Activated B cell treated with CpG ODN at 0.5 μM for 24 hours (primary cell): ENCODE measurements at regions not wholly inside any gene's neighbourhood (a gene's known extent, or its start where the extent isn't known, plus 50 kb on each side); places are given as distances from the start of the nearest gene placed in this dataset.
"Not testable (repeated sequence)": the region's sequence is repeated elsewhere in the genome, so short reads cannot be mapped to it uniquely, and the experiment has no call there.

Experiments
- ATAC-seq: fragments of 200-7000 bp; cut with Tn5 transposase; one replicate; pipeline ENCODE4 v1.10.0; 2021; ENCODE audit warnings: low read depth, mild to moderate bottlenecking, moderate library complexity
- CTCF ChIA-PET: fragments of 350-600 bp; sonication (Branson Sonifier 250); formaldehyde crosslinking; loops from one replicate; lab custom pipeline; 2021; ENCODE audit warnings: antibody characterized with exemption; lab: Charles Lee
- POLR2A ChIA-PET: fragments of 350-600 bp; sonication (Branson Sonifier 250); formaldehyde crosslinking; loops from one replicate; lab custom pipeline; 2021; ENCODE audit warnings: antibody characterized with exemption; lab: Charles Lee
- DNase-seq: peaks from one replicate; pipeline ENCODE4 v3.0.0; 2022
- H3K27ac Mint-ChIP-seq: one replicate; pipeline ENCODE4 v1.8.0; 2020; ENCODE audit warnings: mixed read lengths
- H3K27me3 Mint-ChIP-seq: one replicate; pipeline ENCODE4 v1.8.0; 2021; ENCODE audit warnings: mixed read lengths
- H3K36me3 Mint-ChIP-seq: one replicate; pipeline ENCODE4 v1.8.0; 2021; ENCODE audit warnings: low read depth, mixed read lengths
- H3K4me1 Mint-ChIP-seq: one replicate; pipeline ENCODE4 v1.8.0; 2021; ENCODE audit warnings: mixed read lengths
- H3K4me3 Mint-ChIP-seq: one replicate; pipeline ENCODE4 v1.8.0; 2020; ENCODE audit warnings: mild to moderate bottlenecking, mixed read lengths
- H3K9me3 Mint-ChIP-seq: one replicate; pipeline ENCODE4 v1.8.0; 2020; ENCODE audit warnings: mixed read lengths
- CTCF ChIP-seq: fragments of 200-600 bp; IDR thresholded peaks from one replicate; pipeline ENCODE4 v1.8.0; 2022; ENCODE audit warnings: antibody characterized with exemption, mild to moderate bottlenecking
- intact Hi-C: fragments of 100-400 bp; cut with micrococcal nuclease; formaldehyde crosslinking; loops from one replicate; pipeline ENCODE4 v1.15.1; 2024

- POLR2A ChIA-PET, result interaction anchor here (0.7 kb wide), 1 partner anchor 65 kb away, joined by 4 read pairs; no protein-coding TSS in a partner anchor
- Mint-ChIP-seq H3K27me3 (peaks cover 5% of the 10 kb centered on the region), H3K27ac (no peak overlapping the region), H3K4me1 (no peaks in the 10 kb centered on the region), H3K9me3 (no peaks in the 10 kb centered on the region), H3K36me3 (no peaks in the 10 kb centered on the region), H3K4me3 (no peak overlapping the region)
- no peak for TF ChIP-seq CTCF
- DNase-seq (no peak), ATAC-seq (no peak)
- intact Hi-C loops, result no loop called here
- CTCF ChIA-PET, result no interaction called here
Observed at GRCh38 chr10:28480628-28480965, 52.3 kb upstream of the WAC start.

DNA sequence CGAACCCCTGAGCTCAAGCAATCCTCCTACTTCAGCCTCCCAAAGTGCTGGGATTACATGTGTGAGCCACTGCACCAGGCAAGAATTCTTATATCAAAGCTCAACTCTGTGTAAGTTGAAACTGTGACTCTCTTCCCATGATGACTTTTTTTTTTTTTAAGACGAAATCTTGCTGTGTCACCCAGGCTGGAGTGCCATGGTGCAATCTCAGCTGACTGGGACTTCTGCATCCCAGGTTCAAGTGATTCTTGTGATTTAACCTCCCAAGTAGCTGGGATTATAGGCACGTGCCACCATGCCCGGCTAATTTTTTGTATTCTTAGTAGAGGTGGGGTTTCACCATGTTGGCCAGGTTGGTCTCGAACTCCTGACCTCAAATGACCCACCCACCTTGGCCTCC is 51.6 kb upstream of the WAC start:
- POLR2A ChIA-PET, result interaction anchor here (0.7 kb wide), 1 partner anchor 64 kb away, joined by 4 read pairs; no protein-coding TSS in a partner anchor
- H3K27me3 Mint-ChIP-seq, CTCF ChIA-PET, H3K9me3 Mint-ChIP-seq, DNase-seq, H3K4me1 Mint-ChIP-seq, H3K4me3 Mint-ChIP-seq, H3K36me3 Mint-ChIP-seq, intact Hi-C loops, H3K27ac Mint-ChIP-seq, ATAC-seq: not testable (repeated sequence)

DNA sequence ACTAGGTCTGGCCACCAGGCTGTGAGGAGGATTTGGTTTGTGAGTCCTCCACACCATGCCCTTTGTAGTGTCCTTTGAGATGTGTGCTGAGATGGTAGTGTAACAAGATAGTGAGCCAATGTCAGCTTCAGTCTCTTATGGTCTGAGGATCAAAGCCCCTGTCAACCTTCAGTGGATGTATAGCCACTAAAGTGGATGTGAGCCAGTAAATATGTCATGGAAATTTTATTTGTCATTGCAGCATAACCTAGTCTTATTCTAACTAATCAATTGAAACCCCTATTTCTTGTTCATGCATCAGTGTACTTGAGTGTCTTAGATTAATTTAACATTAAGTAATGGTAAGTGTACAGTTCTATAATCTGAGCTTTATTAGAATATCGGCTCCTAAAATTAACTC is 51.0 kb upstream of the WAC start:
- no peaks in the 10 kb centered on the region for H3K36me3 Mint-ChIP-seq
- DNase-seq (no peak), ATAC-seq (no peak)
- H3K4me3 Mint-ChIP-seq, result no peak overlapping the region
- H3K9me3 Mint-ChIP-seq, result no peaks in the 10 kb centered on the region
- H3K27me3 Mint-ChIP-seq, result peaks cover 3% of the 10 kb centered on the region
- POLR2A ChIA-PET, result no interaction called here
- H3K27ac Mint-ChIP-seq, result no peak overlapping the region
- CTCF ChIA-PET, result no interaction called here
- intact Hi-C loops, result no loop called here
- TF ChIP-seq CTCF, result no peak
- H3K4me1 Mint-ChIP-seq, result no peaks in the 10 kb centered on the region
